Cardiac fibroblast (primary cell): ENCODE measurements at regions not wholly inside any gene's neighbourhood (a gene's known extent, or its start where the extent isn't known, plus 50 kb on each side); places are given as distances from the start of the nearest gene placed in this dataset.

Experiments used
- DNase-seq, 2 donors: peaks; one replicate each; pipeline versions ENCODE4 v3.0.0 to v3.0.0-alpha.2; 2010; ENCODE audit warnings: low read depth in 2 of 2
- H3K4me3 ChIP-seq, 2 donors: replicated peaks in 1 of 2; 1 replicate in 1 of 2; 2 replicates in 1 of 2; pipeline ENCODE4 v1.5.1; 2011; ENCODE audit warnings: low read depth in 2 of 2, low read length in 2 of 2, mild to moderate bottlenecking in 2 of 2, moderate library complexity in 1 of 2
- TF ChIP-seq, protein P1 (sequence below): IDR thresholded peaks from one replicate; pipeline ENCODE4 v1.5.1; 2011; ENCODE audit warnings: low read depth, mild to moderate bottlenecking, low read length, inconsistent platforms

DNA sequence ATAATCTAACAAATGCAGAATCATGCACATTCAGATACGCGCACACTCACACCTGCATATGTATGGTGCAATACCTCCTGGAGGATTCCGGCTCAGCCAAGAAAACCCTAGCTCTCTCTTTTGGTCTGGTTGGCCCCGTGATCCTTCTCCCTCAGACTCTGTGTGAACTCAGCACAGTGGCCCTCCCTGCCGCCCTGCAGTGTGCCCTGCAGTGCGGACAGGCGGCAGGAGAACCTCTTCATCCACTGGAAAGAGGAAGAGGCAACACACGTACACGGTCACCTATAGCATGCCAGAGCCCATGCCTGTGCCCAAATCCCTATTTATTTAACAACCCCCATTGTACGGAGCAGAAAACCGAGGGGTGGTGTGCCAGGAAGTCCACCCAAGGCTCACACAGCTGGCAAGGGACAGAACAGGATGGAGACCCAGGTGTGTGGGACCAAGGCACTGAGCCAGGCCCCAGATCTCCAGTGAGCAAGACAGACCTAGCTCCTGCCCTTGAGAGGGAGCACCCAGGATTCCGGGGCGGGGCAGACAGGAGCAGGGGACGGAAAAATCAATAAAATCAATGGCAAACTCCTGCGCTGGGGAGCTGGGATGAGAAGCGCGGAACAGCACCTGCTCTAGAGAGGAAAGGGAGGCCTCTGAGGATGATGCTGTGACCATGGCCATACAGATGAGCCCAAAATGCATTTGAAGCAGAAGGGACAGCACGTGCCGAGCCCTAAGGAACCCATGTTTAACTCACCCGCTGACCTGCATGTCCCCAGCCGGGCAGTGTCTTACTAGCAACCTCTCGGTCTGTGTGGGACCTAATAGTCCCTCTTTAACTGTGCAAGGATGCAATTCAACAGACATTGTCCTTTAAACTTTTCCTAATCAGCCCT, 54.7 kb upstream of the CIBAR2 start:
- H3K4me3 ChIP-seq: no peak overlapping the region
- TF ChIP-seq, protein P1, sequence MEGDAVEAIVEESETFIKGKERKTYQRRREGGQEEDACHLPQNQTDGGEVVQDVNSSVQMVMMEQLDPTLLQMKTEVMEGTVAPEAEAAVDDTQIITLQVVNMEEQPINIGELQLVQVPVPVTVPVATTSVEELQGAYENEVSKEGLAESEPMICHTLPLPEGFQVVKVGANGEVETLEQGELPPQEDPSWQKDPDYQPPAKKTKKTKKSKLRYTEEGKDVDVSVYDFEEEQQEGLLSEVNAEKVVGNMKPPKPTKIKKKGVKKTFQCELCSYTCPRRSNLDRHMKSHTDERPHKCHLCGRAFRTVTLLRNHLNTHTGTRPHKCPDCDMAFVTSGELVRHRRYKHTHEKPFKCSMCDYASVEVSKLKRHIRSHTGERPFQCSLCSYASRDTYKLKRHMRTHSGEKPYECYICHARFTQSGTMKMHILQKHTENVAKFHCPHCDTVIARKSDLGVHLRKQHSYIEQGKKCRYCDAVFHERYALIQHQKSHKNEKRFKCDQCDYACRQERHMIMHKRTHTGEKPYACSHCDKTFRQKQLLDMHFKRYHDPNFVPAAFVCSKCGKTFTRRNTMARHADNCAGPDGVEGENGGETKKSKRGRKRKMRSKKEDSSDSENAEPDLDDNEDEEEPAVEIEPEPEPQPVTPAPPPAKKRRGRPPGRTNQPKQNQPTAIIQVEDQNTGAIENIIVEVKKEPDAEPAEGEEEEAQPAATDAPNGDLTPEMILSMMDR: no peak
- no peak for DNase-seq

- peak in 1 of 2 donors; percentile 13 for DNase-seq
Observed at GRCh38 chr16:85167589-85168537, 55.6 kb upstream of the CIBAR2 start.

DNA sequence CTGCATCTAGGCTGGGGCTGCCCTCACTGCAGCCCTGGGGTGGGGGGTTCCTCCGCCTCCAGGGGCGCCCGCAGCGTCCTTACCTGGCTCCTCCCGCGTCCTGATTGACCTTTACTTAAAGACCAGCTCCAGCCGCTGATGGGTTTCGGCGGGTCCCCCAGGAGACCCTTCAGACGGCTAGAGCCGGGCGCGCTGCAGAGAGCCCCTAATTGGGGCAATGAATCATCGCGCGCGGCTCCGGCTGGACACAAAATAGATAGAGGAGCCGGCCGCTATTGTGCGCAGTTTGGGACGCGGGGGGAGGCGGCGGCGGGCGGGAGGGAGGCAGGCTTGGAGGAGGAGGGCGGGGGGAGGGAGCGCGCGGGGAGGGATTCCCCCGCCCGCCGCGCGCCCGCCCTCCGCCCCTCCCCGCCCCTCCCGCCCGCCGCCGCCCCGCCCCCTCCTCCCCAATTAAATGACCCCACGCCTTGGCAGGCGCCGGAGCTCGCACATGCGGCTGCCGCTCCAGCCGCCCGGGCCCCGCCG, 56.5 kb upstream of the CIBAR2 start:
- TF ChIP-seq, protein P1: no peak
- peak overlapping the region in 1 of 2 donors; percentile 18 for H3K4me3 ChIP-seq
- DNase-seq: peak; percentile 57 to 73

More at GRCh38 chr16:85167589-85168537, 55.6 kb upstream of the CIBAR2 start:
- TF ChIP-seq, protein P1: no peak
- no peak overlapping the region for H3K4me3 ChIP-seq

DNA sequence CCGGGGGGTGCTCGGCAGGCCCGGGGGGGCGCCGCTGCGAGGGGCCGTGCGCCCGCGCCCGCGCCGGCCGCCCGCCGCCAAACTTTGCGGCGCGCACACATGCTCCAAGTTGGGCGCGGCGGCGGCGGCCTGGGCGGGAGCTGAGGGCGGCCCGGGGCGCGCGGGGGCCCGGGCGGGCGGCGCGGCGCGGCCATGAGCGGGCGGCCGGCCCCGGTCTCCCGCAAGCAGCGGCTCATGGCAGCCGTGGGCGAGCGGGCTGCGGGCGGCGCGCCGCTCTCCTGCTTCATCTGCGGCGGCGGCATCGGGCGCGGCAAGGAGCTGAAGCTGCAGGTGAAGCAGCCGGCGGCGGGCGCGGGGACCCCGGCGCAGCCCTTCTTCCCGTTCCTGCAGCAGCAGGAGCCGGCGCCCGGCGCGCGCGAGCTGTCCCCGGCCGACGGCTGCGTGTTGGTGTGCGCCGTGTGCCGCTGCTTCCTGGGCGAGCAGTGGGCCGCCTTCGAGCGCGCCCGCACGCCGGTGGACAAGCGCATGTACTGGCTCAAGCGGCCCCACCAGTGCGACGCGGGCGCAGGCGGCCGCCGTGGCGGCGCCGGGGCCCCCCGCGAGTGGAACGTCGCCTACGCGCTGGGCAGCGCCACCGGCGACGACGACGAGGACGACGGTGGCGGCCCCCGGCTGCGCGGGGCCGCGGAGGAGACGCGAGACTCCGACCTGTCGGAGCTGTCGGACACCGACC, 57.2 kb upstream of the CIBAR2 start:
- H3K4me3 ChIP-seq: peak overlapping the region in 1 of 2 donors; percentile 38
- DNase-seq: peak in 1 of 2 donors; percentile 44
- TF ChIP-seq, protein P1: no peak

DNA sequence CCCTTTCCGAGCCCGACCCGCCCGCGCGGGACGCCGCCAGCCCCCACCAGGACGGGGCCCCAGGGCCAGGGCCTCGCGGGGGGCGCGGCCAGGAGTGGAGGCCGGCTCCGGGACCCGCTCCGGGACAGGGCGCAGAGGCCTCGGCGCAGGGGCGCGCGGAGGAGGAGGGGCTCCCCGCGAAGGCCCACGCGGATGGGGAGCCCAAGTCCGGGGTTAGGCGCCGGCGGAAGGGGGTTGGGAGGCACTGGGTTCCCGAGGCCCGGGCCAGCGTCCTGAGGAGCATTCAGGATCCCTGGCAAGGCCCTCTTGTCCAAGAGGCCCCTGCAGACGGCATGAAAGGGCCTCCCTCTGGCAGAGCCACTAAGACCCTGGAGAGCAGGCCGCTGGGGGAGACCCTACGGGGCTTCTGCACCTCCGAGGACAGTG, 57.8 kb upstream of the CIBAR2 start:
- no peak for DNase-seq
- peak overlapping the region; percentile 11 to 38 for H3K4me3 ChIP-seq
- TF ChIP-seq, protein P1: no peak

DNA sequence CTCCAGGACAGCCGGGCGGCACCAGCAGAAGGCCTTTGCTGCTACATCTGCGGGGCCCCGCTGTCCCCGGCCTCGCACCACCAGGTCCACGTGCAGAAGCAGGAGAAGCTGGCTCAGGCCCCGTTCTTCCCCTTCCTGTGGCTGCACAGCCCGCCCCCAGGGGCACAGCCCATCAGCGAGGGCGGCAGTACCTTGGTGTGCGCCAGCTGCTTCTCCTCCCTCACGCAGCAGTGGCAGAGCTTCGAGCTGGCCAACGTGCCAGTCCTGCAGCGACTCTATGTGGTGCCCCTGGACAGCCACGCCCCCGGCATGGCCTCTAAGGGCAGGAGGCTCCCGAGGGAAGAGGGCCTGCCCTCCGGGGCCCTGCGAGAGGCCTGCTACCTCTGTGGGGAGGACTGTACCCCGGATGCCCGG, 58.3 kb upstream of the CIBAR2 start:
- TF ChIP-seq, protein P1: no peak
- DNase-seq: no peak
- peak overlapping the region in 1 of 2 donors; percentile 11 for H3K4me3 ChIP-seq
